GM18873 (cell line): ENCODE measurements at regions not wholly inside any gene's neighbourhood (a gene's known extent, or its start where the extent isn't known, plus 50 kb on each side); places are given as distances from the start of the nearest gene placed in this dataset.

ENCODE experiments used
- ATAC-seq: cut with Tn5 transposase; IDR thresholded peaks from one replicate; pipeline ENCODE4 v1.9.1; 2021; ENCODE audit warnings: mild to moderate bottlenecking, moderate library complexity, moderate number of reproducible peaks; ENCODE audit not compliant: unreplicated experiment, low FRiP score

DNA sequence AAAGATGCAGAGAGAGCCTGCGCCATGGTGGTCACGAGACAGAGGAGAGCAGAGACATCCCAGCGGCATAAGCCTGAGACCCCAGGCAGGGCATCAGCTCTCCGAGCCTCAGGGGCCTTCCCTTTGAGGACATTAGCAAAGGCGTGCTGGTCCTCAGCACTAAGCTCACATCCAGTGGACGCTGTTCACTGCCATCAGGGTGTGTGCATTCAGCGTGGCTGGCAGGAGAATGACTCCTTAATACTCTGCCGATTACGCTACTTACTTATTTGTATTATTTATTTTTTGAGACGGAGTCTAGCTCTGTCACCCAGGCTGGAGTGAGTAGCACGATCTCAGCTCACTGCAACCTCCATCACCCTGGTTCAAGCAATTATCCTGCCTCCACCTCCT is 290.2 kb downstream of the KLF6 start:
- ATAC-seq: no peak

DNA sequence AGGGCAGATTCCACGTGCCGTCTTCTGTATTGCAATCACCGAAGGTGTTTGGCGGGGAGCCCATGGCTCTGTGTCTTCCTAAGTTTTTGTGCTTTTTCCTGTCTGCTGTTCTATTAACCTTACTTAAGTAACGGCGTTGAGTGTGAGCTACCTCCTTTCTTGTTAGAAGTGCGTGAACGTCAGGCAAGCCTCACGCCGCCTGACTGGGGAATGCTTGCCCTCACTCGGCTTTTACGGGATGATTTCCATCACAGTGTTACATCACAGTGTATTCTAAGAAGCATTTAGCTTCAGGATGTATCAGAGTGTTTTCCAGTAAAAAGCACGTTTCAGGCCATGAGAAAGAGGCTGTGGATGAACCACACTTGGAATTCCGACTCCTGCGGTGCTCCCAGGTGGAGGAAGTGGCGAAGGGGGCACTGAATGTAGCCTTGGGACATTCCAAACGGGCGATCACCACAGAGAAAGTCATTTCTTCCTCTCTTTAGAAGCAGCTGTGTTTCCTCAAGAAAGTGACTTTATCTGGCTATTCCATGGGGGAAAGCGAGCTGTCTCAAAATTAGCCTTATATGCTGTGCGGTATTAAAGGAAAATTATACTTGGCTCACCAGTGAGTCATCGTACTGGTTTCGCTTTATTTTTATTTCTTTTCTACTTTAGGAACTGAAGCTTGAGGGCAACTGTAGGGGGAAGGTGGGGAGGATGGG is 290.7 kb downstream of the KLF6 start:
- ATAC-seq: no peak

DNA sequence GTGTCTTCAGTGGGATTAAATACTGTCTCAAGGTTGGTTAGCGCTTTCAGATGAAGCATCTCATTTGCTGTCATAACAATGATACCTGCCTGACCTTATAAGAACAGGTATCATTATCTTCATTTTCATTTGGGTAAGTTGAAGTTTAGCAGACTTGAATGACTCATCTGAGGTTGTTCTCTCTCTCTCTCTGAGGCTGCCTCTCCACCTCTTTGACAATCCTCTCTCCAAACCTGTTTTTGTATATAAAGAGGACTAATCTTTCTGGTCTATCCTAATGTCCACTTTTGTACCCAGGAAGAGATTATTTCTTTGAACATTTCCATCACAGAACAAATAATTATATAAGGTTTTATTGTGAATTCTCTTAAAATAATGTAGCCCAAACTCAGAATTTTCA is 291.4 kb downstream of the KLF6 start:
- ATAC-seq: no peak

DNA sequence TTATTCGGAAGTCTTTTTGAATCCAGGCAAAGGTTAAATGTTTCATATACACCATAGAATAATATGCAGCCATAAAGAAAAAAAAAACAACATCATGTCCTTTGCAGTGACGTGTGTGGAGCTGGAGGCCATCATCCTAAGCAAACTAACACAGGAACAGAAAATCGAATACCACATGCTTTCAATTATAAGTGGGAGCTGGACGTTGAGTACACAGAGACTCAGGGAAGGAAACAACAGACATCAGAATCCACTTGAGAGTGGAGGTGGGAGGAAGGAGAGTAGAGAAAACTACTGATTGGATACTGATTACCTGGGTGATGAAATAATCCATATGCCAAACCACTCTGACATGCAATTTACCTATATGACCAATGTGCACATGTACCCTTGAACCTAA is 293.4 kb downstream of the KLF6 start:
- ATAC-seq: no peak

DNA sequence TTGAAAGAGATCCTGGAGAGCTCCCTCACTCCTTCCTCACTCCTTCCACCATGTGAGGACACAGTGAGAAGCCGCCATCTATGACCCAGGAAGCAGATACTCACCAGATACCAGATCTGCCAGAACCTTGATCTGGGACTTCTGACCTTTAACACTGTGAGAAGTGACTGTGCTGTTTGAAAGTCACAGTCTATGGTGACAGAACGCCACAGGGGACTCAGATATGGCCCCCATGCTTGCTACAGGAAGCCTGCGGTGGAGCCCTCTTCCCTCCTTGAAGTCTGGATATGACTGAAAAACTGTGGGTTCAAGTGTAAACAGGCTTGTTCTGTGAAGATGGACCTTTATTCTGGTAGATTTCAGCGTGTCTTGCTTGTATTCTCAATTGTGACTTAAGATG is 297.8 kb downstream of the KLF6 start:
- ATAC-seq: no peak

DNA sequence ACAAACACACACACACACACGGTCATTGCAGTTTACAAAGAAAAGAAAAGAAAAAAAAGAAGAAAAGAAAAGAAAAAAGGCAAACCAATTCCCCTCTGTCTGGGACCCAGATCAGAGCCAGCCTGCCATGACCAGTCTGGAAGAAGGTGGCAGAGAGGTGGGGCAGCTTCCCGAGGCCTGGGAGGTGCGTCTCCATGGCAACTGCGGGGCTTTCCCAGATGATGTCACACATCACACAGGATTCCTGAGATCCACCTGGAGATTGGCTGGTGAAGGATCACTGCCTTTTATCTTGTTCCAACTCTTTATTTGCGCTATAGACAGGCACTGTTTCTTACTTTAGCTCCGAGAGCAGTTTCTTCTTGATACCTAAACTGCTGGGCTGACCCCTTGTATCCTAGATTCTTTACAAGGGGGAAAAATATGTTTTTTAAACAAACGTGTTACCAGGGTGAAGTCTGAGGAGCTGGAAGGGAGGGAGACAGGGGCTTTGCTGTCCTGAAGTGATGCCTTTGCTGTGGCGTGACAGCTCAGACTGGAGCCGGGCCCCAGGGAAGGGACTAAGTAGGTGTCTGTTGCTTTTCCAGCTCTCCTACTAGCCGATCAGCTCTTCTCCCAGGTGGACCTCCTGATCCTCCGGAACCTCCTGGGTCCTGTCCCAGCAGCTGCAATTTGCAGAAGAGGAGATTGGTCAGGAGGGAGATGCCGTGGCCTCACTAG is 298.5 kb downstream of the KLF6 start:
- no peak for ATAC-seq

DNA sequence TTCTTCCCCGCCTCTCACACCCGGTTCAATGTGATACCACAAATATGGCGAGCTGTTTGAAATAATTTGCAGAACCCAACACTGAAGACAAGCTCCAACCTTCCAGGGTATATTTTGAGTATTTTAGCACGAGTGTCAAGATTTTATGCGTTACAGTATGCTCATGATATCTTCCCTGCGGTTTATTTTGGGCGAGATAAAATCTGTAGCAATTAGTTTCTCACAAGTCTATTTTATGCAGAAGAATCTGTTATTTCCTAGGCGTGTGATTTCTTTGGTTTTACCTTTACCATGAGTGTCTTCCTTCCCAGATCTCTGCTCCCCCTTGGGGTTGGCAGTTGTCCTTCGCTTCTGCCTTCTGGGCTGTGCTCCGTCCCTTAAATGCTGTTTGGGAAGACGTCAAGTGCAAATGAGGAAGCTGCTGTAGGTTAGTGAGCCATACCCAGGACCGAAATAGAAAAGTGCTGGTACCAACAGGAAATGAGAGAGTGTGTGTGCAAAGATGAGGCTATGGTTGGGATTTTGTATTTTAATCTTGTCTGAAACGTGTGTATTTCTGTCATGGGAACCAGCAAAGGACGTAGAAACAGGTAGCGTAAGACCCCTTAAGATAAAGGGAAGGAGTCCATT is 299.8 kb downstream of the KLF6 start:
- no peak for ATAC-seq

DNA sequence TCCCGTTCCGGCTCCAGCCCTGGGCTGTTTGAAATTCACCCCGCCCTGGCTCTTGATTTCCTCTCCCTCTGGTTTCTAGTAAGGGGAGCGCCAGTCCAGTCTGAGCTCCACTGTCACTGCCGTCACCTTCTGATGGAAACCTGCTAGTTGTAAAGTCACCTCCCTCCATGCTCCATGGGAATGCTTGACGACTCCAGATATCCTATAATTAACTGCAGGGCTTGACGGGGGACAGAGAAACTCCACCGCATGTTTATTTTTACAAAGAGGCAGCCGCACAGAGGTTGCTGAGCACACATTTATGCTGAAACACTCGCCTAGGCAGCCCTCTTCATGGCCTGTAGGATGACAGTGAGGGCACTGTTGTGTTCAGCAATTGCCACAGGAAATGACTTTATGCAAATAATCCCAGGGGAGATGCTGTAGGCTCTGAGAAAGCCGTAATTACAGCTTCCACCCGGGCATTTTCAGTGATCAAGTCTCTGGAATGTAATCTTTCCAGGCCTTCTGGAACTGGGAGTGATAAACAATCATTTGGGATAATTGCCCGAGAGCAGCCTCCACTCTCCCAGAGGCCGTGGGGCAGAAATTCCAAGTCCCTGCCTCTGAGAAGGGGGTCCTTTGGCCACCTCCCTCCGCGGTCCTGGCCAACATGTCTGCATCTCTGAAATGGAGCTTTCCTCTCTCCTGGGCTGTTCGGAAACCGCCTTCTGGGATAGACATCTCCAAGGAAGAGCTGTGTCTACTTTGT is 300.5 kb downstream of the KLF6 start:
- ATAC-seq: peak; percentile 72

DNA sequence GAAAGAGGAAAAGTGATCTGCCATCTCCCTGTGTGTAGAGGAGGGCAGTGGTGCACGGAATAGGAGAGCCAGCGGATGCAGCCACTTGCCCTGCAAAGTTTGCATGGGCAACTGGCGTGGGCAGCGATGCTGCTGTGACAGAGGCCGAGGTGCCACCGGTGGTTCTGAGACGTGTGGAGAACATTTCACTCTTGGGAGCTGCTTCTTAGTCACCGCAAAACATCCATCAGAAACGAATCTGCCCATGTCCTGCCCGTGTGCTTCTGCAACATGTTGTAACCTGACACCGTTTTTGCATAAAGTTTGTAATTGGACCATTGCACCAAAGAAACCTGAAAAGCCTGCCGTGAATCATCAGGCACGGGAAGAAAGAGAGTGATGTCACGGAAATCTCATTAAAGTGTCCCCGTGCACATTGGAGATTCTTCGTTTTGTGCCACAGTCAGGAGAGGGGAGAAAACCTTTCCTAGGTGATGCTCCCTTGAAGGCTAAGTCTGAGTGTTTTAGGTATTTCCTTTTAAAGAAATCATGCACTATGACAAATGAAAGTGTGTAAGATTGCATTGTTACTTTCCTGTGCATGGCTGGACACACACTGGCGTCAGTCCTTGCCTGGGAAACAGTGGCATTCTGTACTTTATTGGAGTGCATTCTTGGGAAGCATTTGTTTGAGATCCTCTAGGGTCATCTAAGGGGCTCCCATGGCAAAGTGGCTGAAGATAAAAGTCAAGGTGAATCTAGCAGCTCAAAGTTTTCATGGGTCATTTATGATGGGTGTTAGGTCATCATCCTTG is 302.6 kb downstream of the KLF6 start:
- ATAC-seq: no peak

DNA sequence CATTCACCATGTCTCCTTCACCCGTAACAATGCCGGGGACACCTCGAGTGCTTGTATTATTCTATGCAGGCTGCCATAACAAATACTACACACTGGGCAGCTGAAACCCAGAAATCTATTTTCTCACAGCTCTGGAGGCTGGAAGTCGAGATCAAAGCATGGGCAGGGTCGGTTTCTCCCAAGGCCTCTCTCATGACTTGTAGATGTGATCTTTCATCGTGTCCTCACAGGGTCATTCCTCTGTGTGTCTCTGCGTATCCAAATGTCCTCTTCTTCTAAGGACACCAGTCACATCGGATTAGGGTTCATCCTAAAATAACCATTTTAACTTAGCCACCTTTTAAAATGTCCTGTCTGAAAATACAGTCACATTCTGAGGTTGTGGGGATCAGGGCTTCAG is 303.5 kb downstream of the KLF6 start:
- ATAC-seq: no peak

DNA sequence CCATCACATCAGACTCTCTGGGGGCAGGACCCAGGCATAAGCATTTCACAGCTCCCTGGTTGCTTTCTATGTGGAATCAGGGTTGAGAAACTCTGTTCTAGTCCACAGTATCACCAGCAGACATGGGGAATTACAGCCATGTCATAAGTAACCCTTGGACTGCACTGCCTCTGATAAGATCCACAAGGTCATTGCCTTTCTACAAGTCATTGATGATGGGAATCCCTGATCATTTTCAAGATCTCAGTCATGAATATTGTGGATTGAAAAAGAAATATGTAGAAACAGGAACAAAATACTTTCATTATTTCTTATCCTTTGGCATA is 304.1 kb downstream of the KLF6 start:
- ATAC-seq: no peak

DNA sequence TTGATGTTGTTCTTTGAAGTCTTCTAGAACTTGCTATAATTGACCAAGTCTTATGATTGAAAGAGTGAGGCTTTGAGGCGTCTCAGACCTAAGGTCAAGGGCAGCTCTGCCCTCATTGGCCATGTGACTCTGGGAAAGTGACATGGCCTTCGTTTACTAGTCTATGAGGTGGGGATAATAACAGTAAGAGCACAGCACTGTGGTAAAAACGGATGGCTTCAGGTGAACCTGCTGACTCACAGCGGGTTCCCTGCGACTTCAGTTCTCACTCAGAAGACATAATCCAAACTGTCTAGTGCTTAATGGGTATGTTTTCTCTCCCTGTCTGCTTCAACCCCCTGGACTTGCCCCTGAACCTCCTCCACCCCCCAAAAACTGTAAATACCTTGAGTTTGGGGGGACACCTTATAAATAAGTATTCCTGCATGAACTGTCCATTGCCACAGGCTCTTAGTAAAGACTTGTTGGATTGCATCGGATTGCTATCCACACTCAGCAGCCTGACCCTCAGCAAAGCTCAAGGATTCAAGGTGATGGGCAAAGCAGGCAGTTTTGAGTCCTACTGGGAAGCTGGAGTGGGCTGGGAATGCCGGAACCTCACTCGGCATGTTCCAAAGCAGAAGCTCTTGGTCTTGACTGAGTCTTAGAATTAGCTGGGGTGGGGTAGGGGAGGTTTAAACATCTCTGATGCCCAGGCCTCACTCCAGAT is 304.6 kb downstream of the KLF6 start:
- no peak for ATAC-seq

DNA sequence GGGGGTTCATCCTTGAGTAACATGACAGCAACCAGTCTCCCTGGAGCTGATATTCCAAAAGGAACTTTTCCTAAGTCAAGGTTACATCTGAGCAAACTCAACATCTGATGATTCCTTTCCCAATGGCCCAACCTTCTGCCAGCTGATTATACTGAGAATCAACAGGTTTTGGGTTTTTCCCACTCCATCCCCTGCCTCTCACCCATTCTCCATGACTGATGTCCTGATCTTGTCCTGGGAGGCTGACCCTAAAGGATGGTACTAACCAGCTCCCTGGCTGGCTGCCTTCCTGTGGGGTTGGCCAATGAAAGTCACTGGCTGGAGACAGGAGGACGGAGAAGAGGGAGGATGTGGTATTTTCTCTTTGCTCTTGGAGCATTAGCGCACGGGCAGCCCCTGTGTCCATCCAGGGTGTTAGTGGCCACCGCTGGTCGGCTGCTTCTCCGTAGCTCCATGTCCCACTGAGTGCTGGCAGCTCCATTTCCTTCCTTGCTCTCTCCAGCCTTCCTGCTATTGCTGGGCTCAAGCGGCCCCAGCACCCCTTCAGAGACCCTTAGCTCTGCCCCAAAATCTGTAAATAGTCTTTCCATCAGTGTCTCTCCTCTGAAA is 306.2 kb upstream of the PITRM1 start:
- ATAC-seq: no peak

DNA sequence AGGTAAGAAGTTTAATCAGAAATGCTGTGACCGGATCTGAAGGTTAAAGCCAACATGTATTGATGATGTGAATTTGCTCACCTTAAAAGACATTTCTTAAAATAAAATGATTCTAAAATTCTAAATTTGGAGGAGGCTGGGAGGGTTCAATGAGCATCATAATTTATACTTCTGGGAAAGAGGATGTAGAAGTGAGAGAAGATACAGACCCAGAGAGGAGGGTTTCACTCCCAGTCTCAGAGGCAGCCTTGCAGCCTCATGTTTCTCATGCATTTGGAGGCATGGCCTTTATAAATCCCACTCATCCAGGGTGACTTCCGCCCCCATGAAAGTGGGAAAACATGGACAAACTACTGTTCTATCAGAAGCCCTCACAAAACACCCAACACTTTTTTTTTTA is 305.6 kb upstream of the PITRM1 start:
- ATAC-seq: no peak

DNA sequence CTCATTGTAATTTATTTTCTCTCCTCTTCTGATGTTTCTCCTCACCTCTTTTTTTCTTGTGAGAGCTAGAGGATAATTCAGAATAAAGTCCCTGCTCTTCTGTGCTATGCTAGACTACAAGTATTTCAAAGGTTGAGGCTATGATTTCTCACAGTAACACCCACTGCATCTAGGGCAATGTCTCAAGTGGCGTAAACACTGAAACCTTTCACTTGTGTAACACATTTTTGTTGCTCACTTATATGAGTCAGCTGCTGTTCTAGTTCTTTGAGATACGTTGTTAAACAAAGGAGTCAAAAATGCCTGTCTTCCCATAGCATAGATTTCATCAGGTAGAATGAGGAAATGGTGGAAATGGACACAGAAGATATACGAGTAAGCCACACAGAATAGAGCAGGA is 305.1 kb upstream of the PITRM1 start:
- no peak for ATAC-seq

DNA sequence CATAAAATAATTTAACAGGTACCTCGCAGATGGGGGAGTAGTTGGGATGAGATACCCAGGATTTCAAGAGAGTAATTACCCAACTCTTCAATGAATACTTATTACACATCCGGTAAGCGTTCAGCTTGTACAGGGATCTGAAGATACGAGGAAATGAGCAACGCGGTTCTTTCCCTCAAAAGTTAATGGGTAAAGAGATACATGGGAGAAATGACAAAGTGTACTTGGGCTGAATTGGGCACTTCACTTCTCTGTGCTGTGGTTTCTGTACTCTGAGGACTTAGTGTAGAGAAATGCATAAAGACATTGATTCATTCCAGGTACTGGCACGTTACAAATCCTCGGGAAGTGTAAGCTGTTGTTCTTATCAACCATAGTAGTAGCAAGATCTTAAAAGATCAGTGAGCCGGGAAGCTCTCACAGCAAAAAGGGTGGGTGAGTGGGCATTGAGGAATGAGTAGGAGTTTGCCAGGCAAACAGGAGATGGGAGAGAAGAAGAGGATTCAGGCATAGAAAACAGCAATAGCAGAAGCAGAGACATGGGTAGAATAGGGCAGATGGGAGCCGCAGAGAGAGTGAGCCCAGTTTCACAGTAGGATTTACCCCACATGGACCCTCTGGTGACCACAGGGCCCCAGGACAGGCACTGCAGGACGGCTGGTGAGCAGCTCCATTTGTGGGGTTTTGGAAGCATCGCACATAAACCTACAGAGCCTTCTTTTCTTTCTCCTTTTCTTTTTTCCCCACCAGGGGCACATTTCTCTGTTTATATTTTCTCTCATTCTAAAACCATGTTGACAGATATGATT is 304.3 kb upstream of the PITRM1 start:
- no peak for ATAC-seq

DNA sequence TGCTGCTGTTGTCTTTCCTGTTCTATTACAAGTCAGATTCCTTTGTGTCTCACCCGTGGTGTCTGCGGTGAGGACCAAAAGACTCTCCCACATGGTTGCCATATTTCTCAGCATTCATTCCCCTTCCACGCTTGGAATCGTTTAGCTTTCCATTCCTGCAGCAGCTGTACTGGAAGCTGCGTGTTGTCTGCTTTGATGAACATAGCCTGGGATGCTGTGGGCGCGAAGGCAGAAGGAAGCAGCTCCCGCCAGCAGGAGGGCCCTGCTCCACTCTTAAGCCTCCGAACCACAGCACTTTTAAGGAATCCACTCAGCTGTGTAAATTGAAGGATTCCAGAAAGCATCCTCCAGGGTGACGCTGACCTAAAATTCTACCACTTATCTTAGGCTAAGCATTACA is 303.6 kb upstream of the PITRM1 start:
- ATAC-seq: no peak

DNA sequence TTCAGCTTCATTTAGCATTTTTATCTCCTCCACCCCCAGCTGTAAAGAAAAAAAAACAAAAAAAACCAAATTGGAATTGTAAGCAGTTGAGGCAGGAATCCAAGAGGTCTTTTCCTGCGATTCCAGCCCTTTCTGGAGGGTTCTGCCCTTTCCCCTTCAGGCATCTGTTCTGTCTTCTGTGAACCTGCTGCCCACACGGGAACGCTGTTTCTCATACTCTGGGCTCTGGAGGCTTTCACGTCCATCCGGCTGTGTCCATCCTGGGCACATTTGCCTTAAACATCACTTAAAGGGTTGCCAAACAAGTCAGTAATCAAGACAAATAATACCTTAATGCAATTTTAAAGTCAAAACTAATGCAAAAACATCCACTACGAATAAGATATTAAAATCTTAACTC is 302.8 kb upstream of the PITRM1 start:
- ATAC-seq: no peak

DNA sequence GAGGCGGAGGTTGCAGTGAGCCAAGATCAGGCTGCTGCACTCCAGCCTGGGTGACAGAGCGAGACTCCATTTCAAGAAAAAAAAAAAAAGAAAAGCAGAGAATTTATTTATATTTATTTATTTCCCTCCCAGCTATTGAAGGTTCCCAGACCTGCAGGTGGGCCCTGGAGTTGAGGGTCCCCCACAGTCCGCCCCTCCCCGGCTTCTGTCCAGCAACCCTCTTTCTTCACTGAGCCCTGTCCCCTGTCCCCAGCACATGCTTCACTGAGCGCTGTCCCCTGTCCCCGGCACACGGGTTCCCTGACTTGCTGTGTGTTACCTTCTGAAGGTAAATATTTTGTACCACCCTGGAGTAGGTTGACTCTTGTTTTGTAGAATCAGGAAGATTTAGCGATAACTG is 301.7 kb upstream of the PITRM1 start:
- ATAC-seq: no peak
